ENCODE measurements at regions not wholly inside any gene's neighbourhood (a gene's known extent, or its start where the extent isn't known, plus 50 kb on each side); places are given as distances from the start of the nearest gene placed in this dataset.

DNA sequence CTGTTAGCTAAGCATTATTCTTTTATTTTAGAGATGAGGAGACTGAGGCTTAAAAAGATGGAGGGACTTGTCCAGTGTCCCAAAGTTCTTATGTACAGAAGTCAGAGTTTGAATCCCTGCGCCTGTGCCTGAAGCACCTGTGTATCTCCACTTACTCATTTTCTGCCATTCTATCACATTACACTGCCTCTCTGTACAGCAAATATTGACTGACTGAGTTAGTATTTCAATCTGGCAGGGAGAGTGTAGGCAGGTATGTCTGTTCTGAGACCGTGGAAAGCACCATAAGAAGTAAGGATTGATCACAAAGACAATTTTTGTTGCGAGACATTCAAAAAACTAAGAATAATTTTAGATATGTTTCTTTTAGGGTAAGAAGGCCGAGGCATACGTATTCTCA, 162.7 kb downstream of the KITLG start:
- DNase-seq (ENCODE audit: low spot score): no peak

DNA sequence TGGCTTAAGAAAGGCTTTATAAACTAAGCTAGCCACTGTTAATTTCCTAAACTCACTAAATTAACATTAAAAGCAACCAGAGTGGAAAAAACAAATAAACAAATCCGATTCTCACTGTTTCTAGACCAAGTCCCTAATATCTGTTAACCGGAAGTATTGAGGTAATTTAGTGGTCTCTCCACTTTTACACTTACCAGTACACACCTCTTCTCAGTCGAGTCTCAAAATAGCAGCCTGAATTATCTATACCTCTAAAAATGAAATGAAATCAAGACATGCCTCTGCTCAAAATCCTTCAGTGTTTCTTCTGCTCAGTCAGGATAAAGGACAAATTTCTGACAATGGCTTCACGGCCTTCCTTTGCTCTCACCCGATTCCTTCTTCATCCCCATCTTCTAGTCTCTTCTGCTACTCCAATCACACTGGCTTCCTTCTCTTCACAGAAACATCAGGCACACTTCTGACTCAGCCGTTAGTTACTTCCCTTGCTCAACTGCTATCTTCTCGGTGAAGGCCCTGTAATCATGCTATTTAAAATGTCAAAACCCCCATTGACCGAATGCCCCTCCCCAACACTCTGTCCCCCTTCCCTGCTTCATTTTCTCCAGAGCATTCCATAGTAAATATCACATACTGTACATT, 161.3 kb downstream of the KITLG start:
- no peak for DNase-seq (ENCODE audit: low spot score)

GRCh38 chr12:88419794-88420193, 160.5 kb downstream of the KITLG start:
- DNase-seq (ENCODE audit: low spot score): no peak

DNA sequence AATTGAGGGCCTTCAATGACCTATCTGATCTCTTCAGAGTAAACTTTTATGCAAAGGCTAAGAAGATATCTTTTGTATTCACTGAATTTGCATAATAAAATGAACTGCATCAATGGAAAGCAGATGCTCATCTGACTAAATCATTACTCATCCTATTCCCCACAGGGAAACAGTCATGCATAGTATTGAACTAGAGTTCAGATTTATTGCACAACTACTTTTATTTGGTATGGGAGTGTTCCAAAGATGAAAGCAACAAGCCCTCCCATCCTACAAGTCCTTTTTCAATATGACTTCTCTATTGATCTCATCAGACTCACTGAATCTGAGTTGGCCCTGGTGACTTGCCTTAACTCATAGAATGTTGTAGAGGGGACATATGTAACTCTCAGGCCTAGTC, 159.8 kb downstream of the KITLG start:
- no peak for DNase-seq (ENCODE audit: low spot score)

- DNase-seq (ENCODE audit: low spot score): no peak
These were observed 155.2 kb downstream of the KITLG start for GRCh38 chr12:88424791-88425730.

GRCh38 chr12:88428350-88428749, 151.9 kb downstream of the KITLG start:
- DNase-seq (ENCODE audit: low spot score): no peak

DNA sequence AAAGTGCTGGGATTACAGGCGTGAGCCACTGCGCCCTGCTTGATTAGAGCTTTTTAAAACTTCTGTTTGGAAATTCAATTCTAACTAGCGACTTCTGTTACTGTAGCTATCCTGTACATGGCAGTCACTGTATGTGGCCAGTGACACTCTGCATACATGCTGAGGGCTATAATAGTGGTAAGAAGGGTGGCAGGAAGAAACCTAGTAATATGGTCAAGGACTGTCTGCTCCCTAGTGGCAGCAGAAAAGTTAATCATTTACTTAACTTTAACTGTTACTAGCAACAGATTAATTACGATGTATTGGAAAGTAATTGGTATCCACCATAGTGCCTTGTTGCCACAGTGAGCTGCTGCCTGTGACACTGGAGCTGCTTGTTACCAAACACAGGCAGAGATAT, 149.0 kb downstream of the KITLG start:
- DNase-seq (ENCODE audit: low spot score): no peak

DNA sequence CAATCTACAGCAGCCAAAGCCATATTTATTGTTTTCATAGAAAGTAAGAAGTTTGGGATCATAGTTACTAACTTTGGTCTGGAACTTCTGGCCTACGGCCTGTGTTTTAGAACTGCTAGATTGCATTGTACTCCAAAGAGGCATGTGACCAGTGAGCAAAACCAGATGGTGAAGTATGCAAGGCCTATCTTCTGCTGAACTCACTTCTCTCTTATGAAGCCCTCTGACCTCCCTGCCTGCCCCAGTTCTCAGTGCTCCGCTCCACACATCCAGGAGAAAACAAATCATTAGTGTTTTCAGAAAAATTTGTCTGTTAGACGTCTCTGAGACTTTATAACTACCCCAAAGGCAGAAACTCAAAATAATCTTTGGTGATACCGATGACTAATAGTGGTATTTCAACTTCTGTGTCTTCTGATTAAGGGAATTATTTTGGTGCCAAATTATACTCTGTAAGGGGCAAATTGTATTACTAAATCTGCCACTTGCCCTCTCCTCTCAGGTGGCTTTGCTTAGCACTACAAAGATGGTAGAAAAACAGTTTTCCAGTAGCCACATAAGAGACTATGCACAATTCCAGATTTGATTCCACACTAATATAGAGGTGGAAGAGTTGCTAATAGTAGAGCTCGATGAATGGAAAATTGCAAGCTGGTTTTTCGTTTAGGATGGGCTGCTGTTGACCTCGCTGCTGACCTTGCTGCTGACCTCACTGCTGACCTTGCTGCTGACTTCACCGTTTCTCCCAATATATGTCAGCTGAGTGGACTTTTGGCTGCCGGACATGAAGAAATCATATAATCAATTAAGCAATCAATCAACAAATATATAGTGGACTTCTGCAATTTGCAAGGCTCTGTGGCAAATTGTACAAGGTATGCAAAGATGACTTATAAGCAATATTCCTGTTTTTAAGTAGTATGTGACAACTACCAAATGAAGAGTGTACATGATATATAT, 147.5 kb downstream of the KITLG start:
- DNase-seq (ENCODE audit: low spot score): no peak

DNA sequence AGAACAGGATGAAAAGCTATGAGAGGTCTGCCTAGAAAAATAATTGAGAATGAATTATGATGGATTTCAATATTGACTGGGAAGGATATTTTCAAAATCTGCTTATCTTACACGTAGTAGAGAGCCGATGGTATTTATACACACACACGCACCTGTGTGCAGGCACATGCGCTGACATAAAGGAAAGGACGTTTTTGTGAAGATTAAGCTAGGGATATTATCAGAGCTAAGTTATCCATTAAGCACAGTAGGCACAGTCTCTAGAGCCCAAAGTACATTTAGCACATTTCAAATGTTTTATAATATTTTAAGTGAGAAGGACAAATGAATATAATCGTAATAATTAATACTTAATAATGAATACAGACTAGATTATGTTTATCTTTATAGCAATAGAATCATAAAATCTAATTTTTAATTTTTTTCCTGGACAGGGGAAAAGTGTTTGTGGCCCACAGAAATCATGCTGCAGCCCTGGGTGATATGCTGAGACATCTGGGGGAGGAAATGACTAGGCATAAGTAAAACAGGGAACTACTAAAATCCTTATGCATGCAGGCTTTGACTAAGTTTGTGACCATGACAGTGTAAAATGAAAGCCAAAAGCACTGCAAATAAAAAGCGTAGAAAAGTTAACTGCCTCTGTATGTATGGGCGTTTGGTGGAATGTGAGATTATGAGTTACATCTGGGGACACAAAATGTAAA, 146.1 kb downstream of the KITLG start:
- DNase-seq (ENCODE audit: low spot score): no peak

DNA sequence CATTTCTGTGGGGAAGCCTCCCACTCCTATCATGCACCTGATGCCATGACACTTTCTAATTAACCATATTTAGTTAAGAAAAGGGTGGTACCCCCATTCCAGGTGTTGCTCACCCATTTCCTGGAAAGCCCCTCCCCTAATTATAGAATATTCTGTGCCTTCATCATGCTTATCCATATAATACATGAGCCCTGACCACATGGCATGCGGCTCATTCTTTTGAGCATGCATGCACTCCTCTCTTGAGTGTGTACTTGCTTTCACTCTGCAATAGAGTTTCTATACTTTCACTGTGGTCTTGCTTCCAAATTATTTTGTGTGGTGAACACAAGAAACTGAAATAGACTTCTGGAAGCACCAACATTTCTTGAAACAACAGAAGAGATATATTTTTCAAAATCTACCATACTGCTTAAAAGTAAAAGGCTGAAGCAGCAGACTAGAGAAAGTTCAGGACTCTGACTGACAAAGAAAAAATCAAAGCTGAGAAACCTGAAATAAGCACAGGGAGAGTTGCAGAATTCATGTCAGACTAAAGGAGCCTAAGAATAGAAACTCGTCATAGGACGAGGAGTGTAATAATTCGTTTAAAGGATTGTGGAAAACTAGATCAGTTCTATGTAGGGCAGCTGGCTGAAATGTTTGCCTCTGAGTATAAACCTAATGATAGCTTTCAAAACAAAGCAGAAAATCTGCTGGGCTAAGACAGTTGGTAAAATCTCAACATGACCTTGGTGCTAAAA, 144.8 kb downstream of the KITLG start:
- DNase-seq (ENCODE audit: low spot score): no peak

DNA sequence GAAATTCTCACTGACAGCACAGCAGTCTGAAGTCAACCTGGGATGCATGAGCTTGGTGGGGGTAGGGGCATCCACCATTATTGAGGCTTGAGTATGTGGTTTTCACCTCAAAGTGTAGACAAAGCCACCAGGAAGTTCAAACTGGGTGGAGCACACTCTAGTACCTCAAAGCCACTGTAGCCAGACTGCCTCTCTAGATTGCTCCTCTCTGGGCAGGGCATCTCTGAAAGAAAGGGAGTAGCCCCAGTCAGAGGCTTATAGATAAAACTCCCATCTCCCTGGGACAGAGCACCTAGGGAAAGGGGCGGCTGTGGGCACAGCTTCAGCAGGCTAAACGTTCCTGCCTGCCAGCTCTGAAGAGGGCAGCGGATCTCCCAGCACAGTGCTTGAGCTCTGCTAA, 143.0 kb downstream of the KITLG start:
- DNase-seq (ENCODE audit: low spot score): no peak

Small RNAs in the stretch of these regions (small RNA-seq; reads per million reads assigned to genes)
- gene RF00019: 0 reads per million in 2 experiments
